NCI-H2196 (cell line): ENCODE measurements at regions not wholly inside any gene's neighbourhood (a gene's known extent, or its start where the extent isn't known, plus 50 kb on each side); places are given as distances from the start of the nearest gene placed in this dataset.
"Not testable (repeated sequence)": the region's sequence is repeated elsewhere in the genome, so short reads cannot be mapped to it uniquely, and the experiment has no call there.

Experiments used
- DNase-seq: peaks from one replicate; lab custom pipeline; 2025; ENCODE audit not compliant: unreplicated experiment; lab: John Stamatoyannopoulos, UW

DNA sequence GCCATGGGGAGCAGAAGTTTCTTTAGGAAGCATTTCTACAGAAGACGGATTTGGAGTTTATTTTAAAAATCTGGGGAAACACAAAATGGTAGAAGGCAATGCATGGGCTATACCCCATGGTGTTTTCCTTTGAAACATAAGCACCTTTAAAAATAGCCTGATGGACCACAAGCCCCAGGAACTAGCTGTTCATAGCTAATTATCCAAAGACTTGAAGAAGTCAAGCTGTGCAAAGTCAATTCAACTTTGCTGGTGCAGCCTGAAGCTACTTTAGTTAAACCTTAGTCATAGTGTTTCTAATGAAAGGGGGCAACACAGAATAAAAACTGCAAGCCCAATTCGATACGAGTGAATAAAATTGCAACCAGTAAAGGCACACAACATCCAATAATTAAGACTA is 732.5 kb downstream of the GALC start:
- no peak for DNase-seq

- no peak for DNase-seq
These were observed 735.6 kb downstream of the GALC start for GRCh38 chr14:87257421-87257820.

- DNase-seq, result no peak
These were observed 737.9 kb downstream of the GALC start for GRCh38 chr14:87255058-87255457.

- no peak for DNase-seq
These were observed 738.6 kb downstream of the GALC start for GRCh38 chr14:87254331-87254874.

- DNase-seq, result not testable (repeated sequence)
These were observed 739.2 kb downstream of the GALC start for GRCh38 chr14:87253791-87254190.

GRCh38 chr14:87252103-87252502 is 740.9 kb downstream of the GALC start:
- DNase-seq, result no peak

- no peak for DNase-seq
These were observed 742.0 kb downstream of the GALC start for GRCh38 chr14:87251011-87251410.

- DNase-seq, result no peak
These were observed 751.8 kb downstream of the GALC start for GRCh38 chr14:87241018-87241768.

DNA sequence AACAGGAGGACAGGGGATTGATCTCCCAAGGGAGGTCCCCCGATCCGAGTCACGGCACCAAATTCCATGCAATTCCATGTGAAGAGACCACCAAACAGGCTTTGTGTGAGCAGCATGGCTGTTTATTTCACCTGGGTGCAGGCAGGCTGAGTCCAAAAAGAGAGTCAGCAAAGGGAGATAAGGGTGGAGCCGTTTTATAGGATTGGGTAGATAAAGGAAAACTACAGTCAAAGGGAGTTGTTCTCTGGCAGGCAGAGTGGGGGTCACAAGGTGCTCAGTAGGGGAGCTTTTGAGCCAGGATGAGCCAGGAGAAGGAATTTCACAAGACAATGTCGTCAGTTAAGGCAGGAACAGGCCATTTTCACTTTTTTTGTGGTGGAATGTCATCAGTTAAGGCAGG is 752.7 kb downstream of the GALC start:
- DNase-seq, result not testable (repeated sequence)

GRCh38 chr14:87233806-87234384 is 759.1 kb downstream of the GALC start:
- no peak for DNase-seq

- DNase-seq, result no peak
These were observed 759.7 kb downstream of the GALC start for GRCh38 chr14:87233266-87233665.

GRCh38 chr14:87231336-87232026 is 761.5 kb downstream of the GALC start:
- DNase-seq, result no peak

DNA sequence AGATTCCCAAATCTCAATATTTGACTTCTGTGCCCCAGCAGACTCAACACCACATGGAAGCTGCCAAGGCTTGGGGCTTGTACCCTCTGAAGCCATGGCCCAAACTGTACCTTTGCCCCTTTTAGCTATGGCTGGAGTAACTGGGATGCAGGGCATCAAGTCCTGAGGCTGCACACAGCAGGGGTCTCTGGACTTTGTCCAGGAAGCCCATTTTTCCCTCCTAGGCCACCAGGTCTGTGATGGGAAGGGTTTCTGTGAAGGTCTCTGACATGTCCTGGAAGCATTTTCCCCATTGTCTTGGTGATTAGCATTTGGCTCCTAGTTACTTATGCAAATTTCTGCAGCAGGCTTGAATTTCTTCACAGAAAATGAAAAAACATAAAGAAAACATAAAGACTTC is 762.3 kb downstream of the GALC start:
- no peak for DNase-seq

DNA sequence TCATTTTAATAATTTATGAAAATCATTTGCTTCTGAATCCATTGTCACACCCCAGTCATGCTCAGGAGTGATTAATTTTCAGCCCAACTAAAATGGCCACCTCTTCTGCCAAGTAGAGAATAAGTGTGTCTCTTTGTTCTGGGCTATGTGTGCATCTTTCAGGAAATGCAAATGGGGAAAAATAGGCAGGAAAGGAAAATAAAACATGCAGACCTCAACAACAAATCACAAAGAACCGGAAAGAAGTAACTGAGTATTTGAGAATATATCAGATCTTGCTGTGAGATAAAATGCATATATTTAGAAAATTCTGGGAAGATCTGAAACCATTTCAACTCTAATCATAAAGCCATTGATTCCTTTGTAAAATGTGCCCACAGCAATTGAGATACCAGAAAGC is 763.9 kb downstream of the GALC start:
- DNase-seq, result no peak

- no peak for DNase-seq
These were observed 776.0 kb downstream of the GALC start for GRCh38 chr14:87217023-87217422.

DNA sequence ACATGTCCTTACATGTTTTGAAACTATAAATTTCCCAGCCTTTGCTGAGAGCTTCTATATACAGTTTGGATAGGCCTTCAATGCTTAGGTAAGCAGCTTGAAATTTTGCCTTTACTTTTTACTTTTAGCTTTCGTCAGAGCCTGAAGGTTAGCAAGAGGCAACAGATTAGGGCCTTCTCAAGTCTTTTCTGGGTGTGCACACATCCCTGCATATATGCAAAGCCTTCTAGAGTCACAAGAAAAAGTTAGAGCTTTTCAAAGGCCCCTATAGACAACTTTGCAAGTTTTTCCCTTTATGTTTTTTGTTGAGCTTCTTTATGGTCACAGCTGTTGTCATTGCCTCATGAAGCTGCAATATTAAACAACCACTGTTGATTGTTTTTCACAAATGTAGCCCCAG is 778.4 kb downstream of the GALC start:
- DNase-seq, result no peak

DNA sequence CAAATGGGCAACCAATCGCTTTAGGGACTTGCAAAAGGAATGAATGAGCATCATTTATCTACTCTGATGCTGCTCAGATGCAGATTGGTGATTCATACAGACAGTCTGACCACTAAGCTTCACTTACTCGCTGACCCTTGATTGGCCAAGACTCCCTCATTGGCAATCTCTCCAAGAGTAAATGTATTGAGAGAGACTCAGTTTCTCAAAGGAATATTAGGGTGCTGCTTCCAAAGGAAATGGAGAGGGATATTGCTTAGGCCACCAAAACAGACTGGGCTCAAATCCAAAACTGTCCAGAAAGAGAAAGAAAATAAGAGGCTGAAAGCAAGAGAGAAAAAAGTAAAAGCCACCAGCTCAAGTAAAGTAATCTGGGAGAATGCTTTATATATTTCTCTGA is 785.2 kb downstream of the GALC start:
- DNase-seq, result no peak

- DNase-seq, result no peak
These were observed 787.2 kb downstream of the GALC start for GRCh38 chr14:87205811-87206210.

DNA sequence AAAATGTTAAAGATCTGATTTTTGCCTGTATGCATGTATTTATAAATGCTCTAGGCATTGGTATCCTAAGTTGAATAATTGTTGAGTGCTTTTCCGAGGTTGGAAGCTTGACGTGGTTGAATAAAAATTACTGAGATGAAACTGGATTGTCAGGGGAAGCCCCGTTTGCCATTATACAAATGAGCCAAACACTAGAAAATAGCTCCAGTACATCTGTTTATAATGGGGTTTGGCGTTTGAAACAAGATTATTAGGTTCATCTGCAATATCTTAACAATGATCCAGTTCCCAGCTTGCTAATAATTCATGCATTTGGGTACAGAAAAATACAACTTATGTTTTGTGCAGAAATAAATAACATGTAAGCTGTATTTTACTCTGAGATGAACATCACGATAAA is 789.6 kb downstream of the GALC start:
- DNase-seq, result no peak

DNA sequence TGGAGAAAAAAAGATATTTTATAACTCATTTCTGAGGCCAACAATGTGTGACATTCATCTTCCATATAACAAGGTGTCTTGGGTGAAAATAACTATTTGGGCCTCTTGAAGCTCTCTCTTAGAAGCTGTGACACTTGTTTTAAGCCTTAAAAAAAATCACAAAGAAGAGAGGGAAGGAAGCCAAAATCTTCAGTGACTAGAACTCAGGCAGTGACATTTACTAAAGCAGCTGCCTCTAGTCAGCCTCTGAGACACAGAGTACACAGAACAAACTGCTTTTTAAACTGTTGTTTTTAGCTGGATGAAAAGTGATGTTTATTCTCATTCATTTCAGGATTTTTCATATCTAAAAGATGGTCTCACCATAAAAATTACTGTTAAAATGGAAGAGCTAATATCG is 793.6 kb downstream of the GALC start:
- no peak for DNase-seq

DNA sequence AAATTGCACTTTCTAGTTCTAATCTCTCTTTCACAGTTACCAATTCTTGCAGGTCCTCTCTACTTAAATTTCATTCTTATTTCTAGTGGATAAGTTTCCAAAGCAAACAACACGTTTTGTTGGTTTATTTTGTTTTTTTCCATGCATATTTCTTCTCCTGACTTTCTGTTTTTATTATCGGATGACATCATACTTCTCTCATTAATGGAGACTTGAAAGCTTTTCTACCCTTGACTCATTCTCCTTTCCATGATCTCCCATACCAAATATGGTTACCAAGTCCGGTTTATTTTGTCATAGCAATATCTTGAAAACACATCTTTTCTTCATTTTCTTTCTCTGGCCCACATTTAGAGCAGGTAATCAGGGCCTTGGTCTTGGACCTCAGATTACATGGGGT is 796.5 kb downstream of the GALC start:
- no peak for DNase-seq

DNA sequence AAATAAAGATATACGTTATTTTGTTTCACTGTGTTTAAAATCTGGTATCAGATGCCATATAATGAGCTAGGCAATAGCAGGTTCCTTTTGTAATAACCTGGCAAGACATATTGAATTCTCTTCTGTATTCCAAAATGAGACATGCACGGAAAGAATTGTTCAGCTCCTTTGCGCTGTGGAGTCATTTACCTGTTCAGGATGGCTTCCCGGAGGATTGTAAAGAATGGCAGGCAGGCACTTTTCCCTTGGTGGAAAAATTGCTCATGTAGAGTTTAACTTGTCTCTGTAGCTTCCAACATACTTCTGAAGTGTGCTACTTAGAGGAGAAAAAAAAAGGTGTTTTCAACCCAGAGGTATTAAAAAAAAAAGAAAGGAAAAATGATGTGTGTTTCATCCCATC is 805.2 kb downstream of the GALC start:
- DNase-seq, result no peak
